Type B pancreatic cell (in vitro differentiated cells): ENCODE measurements at regions not wholly inside any gene's neighbourhood (a gene's known extent, or its start where the extent isn't known, plus 50 kb on each side); places are given as distances from the start of the nearest gene placed in this dataset.

Experiments
- DNase-seq: peaks from one replicate; pipeline ENCODE4 v3.0.0; 2021; ENCODE audit warnings: mixed read lengths; ENCODE audit not compliant: unreplicated experiment; ENCODE audit errors: extremely low spot score
- H3K27ac Mint-ChIP-seq: 2 replicates; pipeline ENCODE4 v1.8.0; 2021; ENCODE audit warnings: mild to moderate bottlenecking, mixed read lengths
- H3K27me3 Mint-ChIP-seq: 2 replicates; pipeline ENCODE4 v1.8.0; 2021; ENCODE audit warnings: mixed read lengths
- H3K36me3 Mint-ChIP-seq: 2 replicates; pipeline ENCODE4 v1.8.0; 2021; ENCODE audit warnings: mixed read lengths
- H3K4me1 Mint-ChIP-seq: one replicate; pipeline ENCODE4 v1.8.0; 2021; ENCODE audit warnings: mixed read lengths; ENCODE audit not compliant: unreplicated experiment
- H3K4me3 Mint-ChIP-seq: 2 replicates; pipeline ENCODE4 v1.8.0; 2021; ENCODE audit warnings: mild to moderate bottlenecking, mixed read lengths
- H3K9me3 Mint-ChIP-seq: 2 replicates; pipeline ENCODE4 v1.8.0; 2021; ENCODE audit warnings: mixed read lengths
- CTCF ChIP-seq: fragments of 200-600 bp; sonication (generic); conservative IDR thresholded peaks from 2 replicates; pipeline ENCODE4 v1.5.0; 2021; ENCODE audit warnings: antibody characterized with exemption, mild to moderate bottlenecking

- Mint-ChIP-seq H3K27me3 (peaks cover 2% of the 10 kb centered on the region), H3K36me3 (peaks cover 2% of the 10 kb centered on the region), H3K9me3 (peaks cover under 1% of the 10 kb centered on the region), H3K4me3 (peak overlapping the region; percentile 4), H3K4me1 (peaks cover 23% of the 10 kb centered on the region), H3K27ac (peak overlapping the region; percentile 84)
- DNase-seq: no peak
- no peak for TF ChIP-seq CTCF
These were observed 188.0 kb downstream of the CARTPT start for GRCh38 chr5:71907001-71907588.

GRCh38 chr5:71907608-71908145 lies 188.6 kb downstream of the CARTPT start:
- Mint-ChIP-seq H3K9me3 (no peaks in the 10 kb centered on the region), H3K4me1 (peaks cover 23% of the 10 kb centered on the region), H3K27me3 (no peaks in the 10 kb centered on the region), H3K27ac (peak overlapping the region; percentile 84), H3K36me3 (no peaks in the 10 kb centered on the region), H3K4me3 (peak overlapping the region; percentile 4)
- no peak for DNase-seq
- TF ChIP-seq CTCF: no peak

GRCh38 chr5:71910741-71911140 lies 191.7 kb downstream of the CARTPT start:
- Mint-ChIP-seq H3K36me3 (no peaks in the 10 kb centered on the region), H3K27me3 (no peaks in the 10 kb centered on the region), H3K9me3 (no peaks in the 10 kb centered on the region), H3K27ac (no peak overlapping the region), H3K4me3 (no peak overlapping the region), H3K4me1 (peaks cover 21% of the 10 kb centered on the region)
- DNase-seq: no peak
- TF ChIP-seq CTCF: no peak

- H3K27ac Mint-ChIP-seq: no peak overlapping the region
- no peak for DNase-seq
These were observed 192.9 kb downstream of the CARTPT start for GRCh38 chr5:71912021-71912420.

GRCh38 chr5:71914281-71914680 lies 193.0 kb upstream of the MAP1B start:
- no peak for TF ChIP-seq CTCF
- Mint-ChIP-seq H3K9me3 (no peaks in the 10 kb centered on the region), H3K4me3 (no peak overlapping the region), H3K27me3 (no peaks in the 10 kb centered on the region), H3K36me3 (no peaks in the 10 kb centered on the region), H3K27ac (no peak overlapping the region), H3K4me1 (no peaks in the 10 kb centered on the region)
- no peak for DNase-seq

More at GRCh38 chr5:71912021-71912420, 192.9 kb downstream of the CARTPT start:
- Mint-ChIP-seq H3K9me3 (no peaks in the 10 kb centered on the region), H3K4me1 (peaks cover 8% of the 10 kb centered on the region), H3K4me3 (no peak overlapping the region), H3K27me3 (no peaks in the 10 kb centered on the region), H3K36me3 (no peaks in the 10 kb centered on the region)
- no peak for TF ChIP-seq CTCF
